ENCODE measurements at regions not wholly inside any gene's neighbourhood (a gene's known extent, or its start where the extent isn't known, plus 50 kb on each side); places are given as distances from the start of the nearest gene placed in this dataset.

GRCh38 chr5:17813214-17813613 is 179.0 kb downstream of the TAF11L14 start (continued):
- TF ChIP-seq ZNF558 (CRISPR knock-in tag; IDR thresholded peaks at IDR 0.05; ENCODE audit: borderline replicate concordance) (no peak), MED13 (CRISPR knock-in tag; IDR thresholded peaks at IDR 0.05) (no peak), TSC22D2 (CRISPR knock-in tag; IDR thresholded peaks at IDR 0.05; ENCODE audit: borderline replicate concordance) (no peak), MYPOP (CRISPR knock-in tag; IDR thresholded peaks at IDR 0.05) (no peak)

- Histone ChIP-seq H3K36me3 (replicated peaks in 1 of 2; ENCODE audit: control insufficient read depth in 1 of 2, insufficient read depth in 2 of 2, low read length in 2 of 2) (no peaks in the 10 kb centered on the region), H4K20me1 (ENCODE audit: insufficient read depth, low read length) (no peaks in the 10 kb centered on the region), H3K4me3 (replicated peaks in 1 of 3; ENCODE audit: insufficient read depth in 1 of 3, low read depth in 2 of 3, low read length in 3 of 3) (no peak overlapping the region), H3K4me1 (ENCODE audit: insufficient read depth, low read length) (no peaks in the 10 kb centered on the region), H3K27ac (ENCODE audit: extremely low read length, insufficient read depth, low read length) (no peak overlapping the region), H2AFZ (ENCODE audit: low read length) (no peak overlapping the region), H3K27me3 (ENCODE audit: control insufficient read depth in 1 of 2, insufficient read depth in 2 of 2, low read length in 2 of 2) (no peaks in the 10 kb centered on the region), H3K4me2 (ENCODE audit: low read depth, low read length) (no peak overlapping the region), H3K9me3 (ENCODE audit: low read length) (peaks cover 77% of the 10 kb centered on the region), H3K9ac (ENCODE audit: insufficient read depth, low read depth, low read length) (no peak overlapping the region), H3K79me2 (ENCODE audit: insufficient read depth, low read length) (no peaks in the 10 kb centered on the region)
- in situ Hi-C loops (cut with HindIII; ENCODE audit: extremely low pct_ligation_motif_present, low pct_unique_long_range_greater_than_20kb), result no loop called here
- BruUV-seq (replicated peaks), result no TSS peak
- DNase-seq (ENCODE audit: low spot score) (no peak), ATAC-seq (no peak), FAIRE-seq (no peak)
- WGBS (ENCODE audit: low lambda C conversion rate), result 3% methylated on average over 1 of the region's 1 CpG
- TF ChIP-seq ZNF709 (CRISPR knock-in tag; IDR thresholded peaks at IDR 0.05), result no peak
- no peak for TF ChIP-seq ZMYM4 (CRISPR knock-in tag; IDR thresholded peaks at IDR 0.05)
- TF ChIP-seq ZNF276 (CRISPR knock-in tag; IDR thresholded peaks at IDR 0.05; ENCODE audit: low read depth), result no peak
- TF ChIP-seq GRHL1 (CRISPR knock-in tag; conservative IDR thresholded peaks at IDR 0.05), result no peak
- TF ChIP-seq SNRNP70 (IDR thresholded peaks at IDR 0.05; ENCODE audit: low read depth, low read length), result no peak
- no peak for TF ChIP-seq GLI4 (CRISPR knock-in tag; IDR thresholded peaks at IDR 0.05; ENCODE audit: borderline replicate concordance)
- intact Hi-C loops (cut with micrococcal nuclease; ENCODE audit: unreplicated experiment), result no loop called here
- ChIA-PET POLR2A (no interaction called here), CTCF (ENCODE audit: low intra/inter-chr PET ratio, low total read pairs) (no interaction called here)
Observed at GRCh38 chr5:17816505-17816904, 182.2 kb downstream of the TAF11L14 start.

All from HepG2 (cell line).